Colonic mucosa (tissue), 4 donors: ENCODE measurements at regions not wholly inside any gene's neighbourhood (a gene's known extent, or its start where the extent isn't known, plus 50 kb on each side); places are given as distances from the start of the nearest gene placed in this dataset.
"Not testable (repeated sequence)": the region's sequence is repeated elsewhere in the genome, so short reads cannot be mapped to it uniquely, and the experiment has no call there.

ENCODE experiments used
- DNase-seq: peaks from one replicate; pipeline ENCODE4 v3.0.0-alpha.2; 2020
- H3K27ac ChIP-seq: fragments of 200-600 bp; one replicate; pipeline ENCODE4 v1.8.0; 2021
- H3K27me3 ChIP-seq: fragments of 200-600 bp; one replicate; pipeline ENCODE4 v1.8.0; 2021
- H3K36me3 ChIP-seq: fragments of 200-600 bp; one replicate; pipeline ENCODE4 v1.8.0; 2021
- H3K4me1 ChIP-seq: fragments of 200-600 bp; one replicate; pipeline ENCODE4 v1.8.0; 2021; ENCODE audit warnings: mild to moderate bottlenecking
- H3K4me3 ChIP-seq: fragments of 200-600 bp; one replicate; pipeline ENCODE4 v1.8.0; 2021
- H3K9ac ChIP-seq, 2 donors: one replicate each; pipeline ENCODE4 v1.7.0; 2013; ENCODE audit warnings: control low read depth in 2 of 2, low read depth in 2 of 2, low read length in 2 of 2
- H3K9me3 ChIP-seq: fragments of 200-600 bp; one replicate; pipeline ENCODE4 v1.8.0; 2021
- intact Hi-C: fragments of 100-400 bp; cut with DNase I; formaldehyde crosslinking; loops from one replicate; pipeline ENCODE4 v1.14.1; 2022
- TF ChIP-seq, protein P1 (sequence below): fragments of 200-600 bp; IDR thresholded peaks from one replicate; pipeline ENCODE4 v1.8.0; 2022; ENCODE audit warnings: antibody characterized with exemption, mild to moderate bottlenecking
- donor health status: healthy.
- donor health status: DM: no; HTN: no; CAD: no.
- donor health status: DM: no; HTN: no; CAD: no.

DNA sequence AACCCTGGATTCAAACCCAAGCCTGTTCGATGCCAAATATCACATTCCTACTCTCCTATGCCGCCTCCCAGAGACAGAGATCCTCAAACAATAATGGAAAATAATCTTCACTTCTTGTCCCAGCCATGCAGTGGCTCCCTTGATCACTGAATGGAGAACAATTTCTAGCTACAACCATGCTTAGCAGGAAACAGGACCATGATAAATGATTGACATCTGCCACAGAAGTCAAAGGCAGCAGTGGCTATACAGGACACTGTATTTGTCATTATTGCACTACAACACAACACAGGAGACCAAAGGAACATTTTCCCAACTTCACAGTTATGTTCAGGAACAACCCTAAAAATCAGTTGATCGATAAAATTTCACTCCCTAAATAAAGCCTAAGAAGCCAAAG, 243.3 kb upstream of the SLC7A11 start:
- Histone ChIP-seq H3K27ac (no peak overlapping the region), H3K4me3 (no peak overlapping the region), H3K9ac (no peak overlapping the region), H3K9me3 (no peaks in the 10 kb centered on the region), H3K36me3 (no peaks in the 10 kb centered on the region), H3K27me3 (no peaks in the 10 kb centered on the region), H3K4me1 (no peaks in the 10 kb centered on the region)
- DNase-seq, result no peak
- intact Hi-C loops, result no loop called here
- TF ChIP-seq, protein P1, sequence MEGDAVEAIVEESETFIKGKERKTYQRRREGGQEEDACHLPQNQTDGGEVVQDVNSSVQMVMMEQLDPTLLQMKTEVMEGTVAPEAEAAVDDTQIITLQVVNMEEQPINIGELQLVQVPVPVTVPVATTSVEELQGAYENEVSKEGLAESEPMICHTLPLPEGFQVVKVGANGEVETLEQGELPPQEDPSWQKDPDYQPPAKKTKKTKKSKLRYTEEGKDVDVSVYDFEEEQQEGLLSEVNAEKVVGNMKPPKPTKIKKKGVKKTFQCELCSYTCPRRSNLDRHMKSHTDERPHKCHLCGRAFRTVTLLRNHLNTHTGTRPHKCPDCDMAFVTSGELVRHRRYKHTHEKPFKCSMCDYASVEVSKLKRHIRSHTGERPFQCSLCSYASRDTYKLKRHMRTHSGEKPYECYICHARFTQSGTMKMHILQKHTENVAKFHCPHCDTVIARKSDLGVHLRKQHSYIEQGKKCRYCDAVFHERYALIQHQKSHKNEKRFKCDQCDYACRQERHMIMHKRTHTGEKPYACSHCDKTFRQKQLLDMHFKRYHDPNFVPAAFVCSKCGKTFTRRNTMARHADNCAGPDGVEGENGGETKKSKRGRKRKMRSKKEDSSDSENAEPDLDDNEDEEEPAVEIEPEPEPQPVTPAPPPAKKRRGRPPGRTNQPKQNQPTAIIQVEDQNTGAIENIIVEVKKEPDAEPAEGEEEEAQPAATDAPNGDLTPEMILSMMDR, result no peak

GRCh38 chr4:138475116-138475515, 233.0 kb upstream of the SLC7A11 start:
- no peak for DNase-seq
- no peak overlapping the region for H3K4me3 ChIP-seq
- intact Hi-C loops, result no loop called here
- no peaks in the 10 kb centered on the region for H3K27me3 ChIP-seq
- no peak overlapping the region for H3K9ac ChIP-seq
- no peaks in the 10 kb centered on the region for H3K36me3 ChIP-seq
- TF ChIP-seq, protein P1, result no peak
- no peak overlapping the region for H3K27ac ChIP-seq
- no peaks in the 10 kb centered on the region for H3K4me1 ChIP-seq
- no peaks in the 10 kb centered on the region for H3K9me3 ChIP-seq

- H3K9me3 ChIP-seq, result no peaks in the 10 kb centered on the region
- H3K4me1 ChIP-seq, result no peaks in the 10 kb centered on the region
- TF ChIP-seq, protein P1, result no peak
- DNase-seq, result no peak
- no peaks in the 10 kb centered on the region for H3K36me3 ChIP-seq
- H3K9ac ChIP-seq, result no peak overlapping the region
- H3K4me3 ChIP-seq, result no peak overlapping the region
- intact Hi-C loops, result no loop called here
- H3K27me3 ChIP-seq, result no peaks in the 10 kb centered on the region
- no peak overlapping the region for H3K27ac ChIP-seq
Measured at GRCh38 chr4:138473339-138473738, 231.2 kb upstream of the SLC7A11 start.

DNA sequence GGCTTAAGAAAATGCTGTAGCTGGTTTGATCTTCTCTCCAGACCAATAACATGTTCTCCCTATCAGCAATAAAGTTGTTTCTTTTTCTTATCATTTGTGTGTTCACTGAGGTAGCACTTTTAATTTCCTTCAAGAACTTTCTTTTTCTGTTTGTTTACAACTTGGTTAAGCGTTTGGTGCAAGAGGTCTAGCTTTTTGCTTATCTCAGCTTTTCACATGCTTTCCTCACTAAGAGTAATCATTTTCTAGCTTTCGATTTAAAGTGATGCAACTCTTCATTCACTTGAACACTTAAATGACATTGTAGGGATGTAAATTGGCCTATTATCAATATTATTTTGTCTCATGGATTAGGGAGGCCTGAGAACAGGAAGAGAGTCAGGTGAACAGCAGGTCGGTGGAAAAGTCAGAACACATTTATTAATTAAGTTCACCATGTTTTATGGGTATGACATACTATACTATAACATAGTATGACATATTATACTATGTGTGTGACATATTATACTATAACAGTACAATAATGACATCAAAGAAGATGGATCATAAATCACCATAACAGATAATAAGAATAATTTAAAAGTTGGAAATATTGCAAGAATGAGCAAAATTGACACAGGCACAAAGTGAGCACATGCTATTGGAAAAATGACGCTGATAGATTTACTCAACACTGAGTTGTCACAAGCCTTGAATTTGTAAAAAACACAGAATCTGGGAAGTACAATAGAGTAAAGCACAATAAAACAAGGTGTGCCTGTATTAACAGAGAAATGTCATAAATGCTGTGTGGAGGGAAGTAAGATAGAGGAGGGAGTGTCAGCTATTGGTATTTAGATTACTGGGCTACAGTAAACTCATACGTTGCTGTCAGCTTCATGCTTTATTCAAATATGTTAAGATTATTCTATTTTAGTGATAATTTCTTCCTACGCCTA, 218.6 kb upstream of the SLC7A11 start:
- Histone ChIP-seq H3K27ac (no peak overlapping the region), H3K4me1 (no peaks in the 10 kb centered on the region), H3K4me3 (no peak overlapping the region), H3K36me3 (no peaks in the 10 kb centered on the region), H3K9me3 (no peaks in the 10 kb centered on the region), H3K9ac (no peak overlapping the region), H3K27me3 (no peaks in the 10 kb centered on the region)
- TF ChIP-seq, protein P1, result no peak
- no peak for DNase-seq
- intact Hi-C loops, result no loop called here

- no peaks in the 10 kb centered on the region for H3K27me3 ChIP-seq
- no peak for DNase-seq
- no peak overlapping the region for H3K4me3 ChIP-seq
- no peak overlapping the region for H3K27ac ChIP-seq
- H3K36me3 ChIP-seq, result no peaks in the 10 kb centered on the region
- intact Hi-C loops, result no loop called here
- no peak overlapping the region for H3K9ac ChIP-seq
- no peaks in the 10 kb centered on the region for H3K4me1 ChIP-seq
- TF ChIP-seq, protein P1, result no peak
- no peaks in the 10 kb centered on the region for H3K9me3 ChIP-seq
Measured at GRCh38 chr4:138458751-138459150, 216.6 kb upstream of the SLC7A11 start.

GRCh38 chr4:138456349-138456748, 214.2 kb upstream of the SLC7A11 start:
- DNase-seq, H3K4me3 ChIP-seq, H3K9me3 ChIP-seq, H3K4me1 ChIP-seq, H3K27me3 ChIP-seq, intact Hi-C loops, H3K27ac ChIP-seq, H3K9ac ChIP-seq, H3K36me3 ChIP-seq: not testable (repeated sequence)
